ENCODE measurements at regions not wholly inside any gene's neighbourhood (a gene's known extent, or its start where the extent isn't known, plus 50 kb on each side); places are given as distances from the start of the nearest gene placed in this dataset.

- no peak for TF ChIP-seq POLR2AphosphoS5 (IDR thresholded peaks at IDR 0.05; ENCODE audit: borderline replicate concordance, low read depth, low read length)
- no peak for TF ChIP-seq EZH2 (IDR thresholded peaks at IDR 0.05)
Observed at GRCh38 chr16:5321930-5322329, 224.3 kb upstream of the EEF2KMT start.

All from SK-N-MC (cell line).